ENCODE measurements at regions not wholly inside any gene's neighbourhood (a gene's known extent, or its start where the extent isn't known, plus 50 kb on each side); places are given as distances from the start of the nearest gene placed in this dataset.
"Not testable (repeated sequence)": the region's sequence is repeated elsewhere in the genome, so short reads cannot be mapped to it uniquely, and the experiment has no call there.

DNA sequence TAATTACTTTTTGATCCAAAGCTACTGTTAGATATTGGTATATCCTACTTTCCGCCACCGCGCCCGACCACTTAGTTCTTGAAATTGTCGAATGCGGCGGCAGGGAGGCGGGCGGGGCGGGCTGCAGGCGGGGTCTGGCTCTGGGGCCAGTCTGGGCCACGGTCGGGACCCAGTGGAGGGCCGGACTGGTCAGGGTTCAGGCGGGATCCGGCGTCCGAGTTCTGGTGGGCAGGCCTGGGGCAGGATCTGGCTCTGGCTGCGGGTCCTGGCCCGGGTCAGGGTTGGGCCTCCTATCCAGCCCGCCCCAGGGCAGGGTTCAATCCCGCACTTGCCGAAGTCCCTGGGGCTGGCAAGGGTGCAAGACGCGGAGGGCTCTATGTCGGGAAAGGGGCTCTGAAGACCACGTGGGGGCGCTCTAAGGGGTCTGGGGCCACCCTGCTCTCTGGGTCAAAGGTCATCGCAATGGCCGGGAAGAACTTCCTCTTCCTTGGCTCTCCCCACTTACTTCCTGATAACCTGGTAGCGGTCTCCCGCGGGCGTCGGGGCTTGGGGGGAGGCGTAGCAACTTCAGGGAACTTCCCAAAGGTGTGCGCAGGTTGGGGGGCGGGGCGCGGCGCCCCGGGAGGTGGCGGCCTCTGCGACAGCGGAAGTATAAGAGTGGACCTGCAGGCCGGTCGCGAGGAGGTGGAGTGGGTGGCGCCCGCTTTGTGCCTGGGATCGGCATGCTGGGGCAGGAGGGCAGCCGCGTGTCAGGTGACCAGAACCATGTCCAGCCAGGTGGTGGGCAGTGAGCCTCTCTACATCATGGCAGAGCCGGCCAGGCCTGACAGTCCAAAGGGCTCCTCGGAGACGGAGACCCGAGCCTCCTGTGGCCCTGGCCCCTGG lies 83.4 kb downstream of the MRPL57 start:
- TF ChIP-seq, protein P1, sequence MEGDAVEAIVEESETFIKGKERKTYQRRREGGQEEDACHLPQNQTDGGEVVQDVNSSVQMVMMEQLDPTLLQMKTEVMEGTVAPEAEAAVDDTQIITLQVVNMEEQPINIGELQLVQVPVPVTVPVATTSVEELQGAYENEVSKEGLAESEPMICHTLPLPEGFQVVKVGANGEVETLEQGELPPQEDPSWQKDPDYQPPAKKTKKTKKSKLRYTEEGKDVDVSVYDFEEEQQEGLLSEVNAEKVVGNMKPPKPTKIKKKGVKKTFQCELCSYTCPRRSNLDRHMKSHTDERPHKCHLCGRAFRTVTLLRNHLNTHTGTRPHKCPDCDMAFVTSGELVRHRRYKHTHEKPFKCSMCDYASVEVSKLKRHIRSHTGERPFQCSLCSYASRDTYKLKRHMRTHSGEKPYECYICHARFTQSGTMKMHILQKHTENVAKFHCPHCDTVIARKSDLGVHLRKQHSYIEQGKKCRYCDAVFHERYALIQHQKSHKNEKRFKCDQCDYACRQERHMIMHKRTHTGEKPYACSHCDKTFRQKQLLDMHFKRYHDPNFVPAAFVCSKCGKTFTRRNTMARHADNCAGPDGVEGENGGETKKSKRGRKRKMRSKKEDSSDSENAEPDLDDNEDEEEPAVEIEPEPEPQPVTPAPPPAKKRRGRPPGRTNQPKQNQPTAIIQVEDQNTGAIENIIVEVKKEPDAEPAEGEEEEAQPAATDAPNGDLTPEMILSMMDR (conservative IDR thresholded peaks at IDR 0.05; ENCODE audit: low read depth, low read length), result no peak
- H3K4me1 ChIP-seq (ENCODE audit: low read depth, poor library complexity, severe bottlenecking), result peaks cover 22% of the 10 kb centered on the region
- H3K79me2 ChIP-seq (ENCODE audit: insufficient read depth, low read depth), result no peaks in the 10 kb centered on the region
- H4K20me1 ChIP-seq (ENCODE audit: insufficient read depth), result no peaks in the 10 kb centered on the region
- H2AFZ ChIP-seq (ENCODE audit: low read depth), result no peak overlapping the region
- no peaks in the 10 kb centered on the region for H3K36me3 ChIP-seq (ENCODE audit: insufficient read depth)
- no peaks in the 10 kb centered on the region for H3K27me3 ChIP-seq (ENCODE audit: insufficient read depth, low read depth)
- H3K4me2 ChIP-seq, result no peak overlapping the region
- H3K4me3 ChIP-seq (IDR thresholded peaks at IDR 0.05; ENCODE audit: insufficient read depth, low read depth, low read length), result no peak overlapping the region
- H3K27ac ChIP-seq, result no peak overlapping the region
- no peak overlapping the region for H3K9ac ChIP-seq

DNA sequence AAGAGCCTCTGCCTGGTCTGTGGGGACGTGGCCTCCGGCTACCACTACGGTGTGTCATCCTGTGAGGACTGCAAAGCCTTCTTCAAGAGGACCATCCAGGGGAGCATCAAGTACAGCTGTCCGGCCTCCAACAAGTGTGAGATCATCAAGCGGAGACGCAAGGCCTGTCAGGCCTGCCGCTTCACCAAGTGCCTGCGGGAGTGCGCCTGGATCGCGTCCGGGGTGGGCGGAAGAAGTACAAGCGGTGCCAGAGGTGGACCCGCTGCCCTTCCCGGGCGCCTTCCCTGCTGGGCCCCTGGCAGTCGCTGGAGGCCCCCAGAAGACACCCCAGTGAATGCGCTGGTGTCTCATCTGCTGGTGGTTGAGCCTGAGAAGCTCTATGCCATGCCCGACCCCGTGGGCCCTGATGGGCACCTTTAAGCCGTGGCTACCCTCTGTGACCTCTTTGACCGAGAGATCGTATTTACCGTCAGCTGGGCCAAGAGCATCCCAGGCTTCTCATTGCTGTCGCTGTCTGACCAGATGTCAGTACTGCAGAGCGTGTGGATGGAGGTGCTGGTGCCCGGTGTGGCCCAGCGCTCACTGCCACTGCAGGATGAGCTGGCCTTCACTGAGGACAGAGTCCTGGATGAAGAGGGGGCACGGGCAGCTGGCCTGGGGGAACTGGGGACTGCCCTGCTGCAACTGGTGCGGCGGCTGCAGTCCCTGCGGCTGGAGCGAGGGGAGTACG lies 84.3 kb downstream of the MRPL57 start:
- H3K9ac ChIP-seq; H3K4me3 ChIP-seq (IDR thresholded peaks at IDR 0.05; ENCODE audit: insufficient read depth, low read depth, low read length); H3K36me3 ChIP-seq (ENCODE audit: insufficient read depth); H3K79me2 ChIP-seq (ENCODE audit: insufficient read depth, low read depth); H3K27me3 ChIP-seq (ENCODE audit: insufficient read depth, low read depth); H3K4me2 ChIP-seq; H3K27ac ChIP-seq; H4K20me1 ChIP-seq (ENCODE audit: insufficient read depth); H2AFZ ChIP-seq (ENCODE audit: low read depth): not testable (repeated sequence)
- H3K4me1 ChIP-seq (ENCODE audit: low read depth, poor library complexity, severe bottlenecking), result peaks cover 15% of the 10 kb centered on the region

DNA sequence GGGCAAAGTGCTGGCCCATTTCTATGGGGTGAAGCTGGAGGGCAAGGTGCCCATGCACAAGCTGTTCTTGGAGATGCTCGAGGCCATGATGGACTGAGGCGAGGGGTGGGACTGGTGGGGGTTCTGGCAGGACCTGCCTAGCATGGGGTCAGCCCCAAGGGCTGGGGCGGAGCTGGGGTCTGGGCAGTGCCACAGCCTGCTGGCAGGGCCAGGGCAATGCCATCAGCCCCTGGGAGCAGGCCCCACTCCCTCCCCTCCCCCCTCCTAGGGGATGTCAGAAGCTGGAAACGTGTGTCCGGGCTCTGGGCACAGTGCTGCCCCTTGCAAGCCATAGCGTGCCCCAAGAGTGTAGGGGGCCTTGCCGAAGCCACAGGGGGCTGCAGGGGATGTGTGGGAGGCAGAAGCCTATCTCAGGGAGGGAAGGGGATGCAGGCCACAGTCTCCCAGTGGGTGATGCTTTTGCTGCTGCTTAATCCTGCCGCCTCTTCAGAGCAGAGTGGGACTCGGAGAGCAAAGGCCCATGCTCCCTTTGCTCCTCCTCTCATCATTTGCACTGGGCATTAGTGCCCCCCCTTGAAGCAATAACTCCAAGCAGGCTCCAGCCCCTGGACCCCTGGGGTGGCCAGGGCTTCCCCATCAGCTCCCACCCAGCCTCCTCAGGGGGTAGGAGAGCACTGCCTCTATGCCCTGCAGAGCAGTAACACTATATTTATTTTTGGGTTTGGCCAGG lies 85.2 kb downstream of the MRPL57 start:
- not testable (repeated sequence) for H3K36me3 ChIP-seq (ENCODE audit: insufficient read depth); H4K20me1 ChIP-seq (ENCODE audit: insufficient read depth); H3K27me3 ChIP-seq (ENCODE audit: insufficient read depth, low read depth); H3K9ac ChIP-seq; H3K4me2 ChIP-seq; H3K27ac ChIP-seq; H3K79me2 ChIP-seq (ENCODE audit: insufficient read depth, low read depth); H2AFZ ChIP-seq (ENCODE audit: low read depth); H3K4me1 ChIP-seq (ENCODE audit: low read depth, poor library complexity, severe bottlenecking); H3K4me3 ChIP-seq (IDR thresholded peaks at IDR 0.05; ENCODE audit: insufficient read depth, low read depth, low read length)

DNA sequence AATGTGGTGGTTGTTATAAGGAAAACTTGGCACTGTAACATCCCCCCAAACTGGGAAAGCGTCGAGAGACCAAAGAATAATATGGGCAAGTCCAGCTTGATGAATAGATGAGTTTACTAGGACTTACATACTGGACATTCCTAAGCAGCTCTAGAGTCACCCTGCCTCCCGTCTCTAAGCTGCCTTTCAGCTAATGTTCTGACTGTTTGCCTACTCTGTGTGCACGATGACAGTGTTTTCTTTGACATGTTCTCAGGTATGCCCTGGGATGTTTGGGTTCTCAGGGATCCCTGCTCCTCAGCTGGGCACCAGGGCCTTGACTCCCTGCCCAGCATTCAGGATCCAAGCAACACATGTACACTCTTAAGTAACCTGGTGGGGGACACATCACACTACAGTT lies 87.5 kb downstream of the MRPL57 start:
- H3K27me3 ChIP-seq (ENCODE audit: insufficient read depth, low read depth); H3K4me1 ChIP-seq (ENCODE audit: low read depth, poor library complexity, severe bottlenecking); H4K20me1 ChIP-seq (ENCODE audit: insufficient read depth); H3K4me3 ChIP-seq (IDR thresholded peaks at IDR 0.05; ENCODE audit: insufficient read depth, low read depth, low read length); H3K79me2 ChIP-seq (ENCODE audit: insufficient read depth, low read depth); H3K27ac ChIP-seq; H3K9ac ChIP-seq; H3K36me3 ChIP-seq (ENCODE audit: insufficient read depth); H2AFZ ChIP-seq (ENCODE audit: low read depth); H3K4me2 ChIP-seq: not testable (repeated sequence)

DNA sequence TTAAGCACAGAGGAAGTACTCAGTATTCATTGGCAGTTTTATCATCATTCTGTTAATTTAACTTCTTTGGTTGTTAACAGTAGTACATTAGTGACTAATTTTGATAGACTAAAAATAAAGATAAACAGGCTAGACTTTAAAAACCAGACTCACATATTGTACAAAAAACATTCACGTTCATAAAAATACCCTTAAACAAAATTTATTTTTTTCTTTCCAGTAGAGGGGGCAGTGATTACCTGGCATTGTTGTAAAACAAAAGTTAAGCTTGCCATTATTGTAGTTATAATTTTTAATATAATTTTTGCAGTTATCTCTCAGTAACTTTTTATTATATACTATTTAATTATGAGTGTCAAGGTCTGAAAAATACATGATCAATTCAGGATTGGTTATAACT lies 92.0 kb downstream of the MRPL57 start:
- not testable (repeated sequence) for H3K4me1 ChIP-seq (ENCODE audit: low read depth, poor library complexity, severe bottlenecking); H3K4me3 ChIP-seq (IDR thresholded peaks at IDR 0.05; ENCODE audit: insufficient read depth, low read depth, low read length); H3K36me3 ChIP-seq (ENCODE audit: insufficient read depth); H3K27me3 ChIP-seq (ENCODE audit: insufficient read depth, low read depth); H3K9ac ChIP-seq; H4K20me1 ChIP-seq (ENCODE audit: insufficient read depth); H2AFZ ChIP-seq (ENCODE audit: low read depth); H3K4me2 ChIP-seq; H3K79me2 ChIP-seq (ENCODE audit: insufficient read depth, low read depth); H3K27ac ChIP-seq

DNA sequence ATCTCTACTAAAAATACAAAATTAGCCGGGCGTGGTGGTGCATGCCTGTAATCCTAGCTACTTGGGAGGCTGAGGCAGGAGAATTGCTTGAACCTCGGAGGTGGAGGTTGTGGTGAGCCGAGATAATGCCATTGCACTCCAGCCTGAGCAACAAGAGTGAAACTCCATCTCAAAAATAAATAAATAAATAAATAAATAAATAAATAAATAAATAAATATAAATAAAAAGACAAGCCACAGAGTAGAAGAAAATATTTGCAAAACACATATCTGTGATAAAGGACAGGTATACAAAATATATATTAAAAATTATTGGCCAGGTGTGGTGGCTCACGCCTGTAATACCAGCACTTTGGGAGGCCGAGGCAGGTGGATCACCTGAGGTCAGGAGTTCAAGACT lies 96.0 kb downstream of the MRPL57 start:
- H3K4me3 ChIP-seq (IDR thresholded peaks at IDR 0.05; ENCODE audit: insufficient read depth, low read depth, low read length); H3K27me3 ChIP-seq (ENCODE audit: insufficient read depth, low read depth); H3K4me2 ChIP-seq; H3K36me3 ChIP-seq (ENCODE audit: insufficient read depth); H2AFZ ChIP-seq (ENCODE audit: low read depth); H4K20me1 ChIP-seq (ENCODE audit: insufficient read depth); H3K79me2 ChIP-seq (ENCODE audit: insufficient read depth, low read depth); H3K27ac ChIP-seq; H3K4me1 ChIP-seq (ENCODE audit: low read depth, poor library complexity, severe bottlenecking); H3K9ac ChIP-seq: not testable (repeated sequence)

DNA sequence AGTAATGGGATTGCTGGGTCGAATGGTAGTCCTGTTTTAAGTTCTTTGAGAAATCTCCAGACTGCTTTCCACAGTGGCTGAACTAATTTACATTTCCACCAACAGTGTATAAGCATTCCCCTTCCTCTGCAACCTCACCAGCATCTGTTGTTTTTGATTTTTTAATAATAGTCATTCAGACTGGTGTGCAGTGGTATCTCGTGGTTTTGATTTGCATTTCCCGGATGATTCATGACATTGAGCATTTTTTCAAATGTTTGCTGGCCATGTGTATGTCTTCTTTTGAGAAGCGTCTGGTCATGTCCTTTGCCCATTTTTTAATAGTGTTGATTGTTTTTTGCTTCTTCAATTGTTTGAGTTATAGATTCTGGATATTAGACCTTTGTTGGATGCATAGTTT lies 98.0 kb downstream of the MRPL57 start:
- H3K27ac ChIP-seq; H3K27me3 ChIP-seq (ENCODE audit: insufficient read depth, low read depth); H3K9ac ChIP-seq; H3K4me1 ChIP-seq (ENCODE audit: low read depth, poor library complexity, severe bottlenecking); H2AFZ ChIP-seq (ENCODE audit: low read depth); H3K4me2 ChIP-seq; H3K4me3 ChIP-seq (IDR thresholded peaks at IDR 0.05; ENCODE audit: insufficient read depth, low read depth, low read length); H4K20me1 ChIP-seq (ENCODE audit: insufficient read depth); H3K79me2 ChIP-seq (ENCODE audit: insufficient read depth, low read depth); H3K36me3 ChIP-seq (ENCODE audit: insufficient read depth): not testable (repeated sequence)
